ENCODE measurements at regions not wholly inside any gene's neighbourhood (a gene's known extent, or its start where the extent isn't known, plus 50 kb on each side); places are given as distances from the start of the nearest gene placed in this dataset.

DNA sequence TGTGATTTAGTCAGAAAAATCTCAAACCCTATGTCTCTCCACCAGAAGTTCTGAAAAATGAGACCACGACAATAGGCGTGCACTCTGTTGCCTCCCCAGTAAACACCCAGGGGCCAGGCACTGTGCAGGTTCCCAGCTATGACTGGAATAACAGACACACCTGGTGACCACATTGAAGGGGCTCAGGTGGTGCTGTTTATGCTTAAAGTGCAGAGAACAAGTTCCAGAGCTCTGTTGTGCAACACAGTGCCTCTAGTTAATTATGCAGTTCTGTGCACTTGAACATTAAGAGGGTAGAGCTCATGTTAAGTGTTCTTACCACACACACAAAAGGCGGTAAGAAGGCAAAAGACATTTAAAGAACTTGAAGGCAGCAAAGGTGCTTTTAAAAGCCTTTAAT lies 52.6 kb upstream of the AFF3 start:
- TF ChIP-seq, protein P1, sequence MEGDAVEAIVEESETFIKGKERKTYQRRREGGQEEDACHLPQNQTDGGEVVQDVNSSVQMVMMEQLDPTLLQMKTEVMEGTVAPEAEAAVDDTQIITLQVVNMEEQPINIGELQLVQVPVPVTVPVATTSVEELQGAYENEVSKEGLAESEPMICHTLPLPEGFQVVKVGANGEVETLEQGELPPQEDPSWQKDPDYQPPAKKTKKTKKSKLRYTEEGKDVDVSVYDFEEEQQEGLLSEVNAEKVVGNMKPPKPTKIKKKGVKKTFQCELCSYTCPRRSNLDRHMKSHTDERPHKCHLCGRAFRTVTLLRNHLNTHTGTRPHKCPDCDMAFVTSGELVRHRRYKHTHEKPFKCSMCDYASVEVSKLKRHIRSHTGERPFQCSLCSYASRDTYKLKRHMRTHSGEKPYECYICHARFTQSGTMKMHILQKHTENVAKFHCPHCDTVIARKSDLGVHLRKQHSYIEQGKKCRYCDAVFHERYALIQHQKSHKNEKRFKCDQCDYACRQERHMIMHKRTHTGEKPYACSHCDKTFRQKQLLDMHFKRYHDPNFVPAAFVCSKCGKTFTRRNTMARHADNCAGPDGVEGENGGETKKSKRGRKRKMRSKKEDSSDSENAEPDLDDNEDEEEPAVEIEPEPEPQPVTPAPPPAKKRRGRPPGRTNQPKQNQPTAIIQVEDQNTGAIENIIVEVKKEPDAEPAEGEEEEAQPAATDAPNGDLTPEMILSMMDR (conservative IDR thresholded peaks at IDR 0.05): no peak
- TF ChIP-seq ZFX (IDR thresholded peaks at IDR 0.05): no peak

Measured in C4-2B (cell line).